HG02571 (cell line): ENCODE measurements at regions not wholly inside any gene's neighbourhood (a gene's known extent, or its start where the extent isn't known, plus 50 kb on each side); places are given as distances from the start of the nearest gene placed in this dataset.
"Not testable (repeated sequence)": the region's sequence is repeated elsewhere in the genome, so short reads cannot be mapped to it uniquely, and the experiment has no call there.

ENCODE experiments used
- ATAC-seq: cut with Tn5 transposase; IDR thresholded peaks from one replicate; pipeline ENCODE4 v1.9.1; 2021; ENCODE audit warnings: mild to moderate bottlenecking, moderate library complexity; ENCODE audit not compliant: unreplicated experiment

DNA sequence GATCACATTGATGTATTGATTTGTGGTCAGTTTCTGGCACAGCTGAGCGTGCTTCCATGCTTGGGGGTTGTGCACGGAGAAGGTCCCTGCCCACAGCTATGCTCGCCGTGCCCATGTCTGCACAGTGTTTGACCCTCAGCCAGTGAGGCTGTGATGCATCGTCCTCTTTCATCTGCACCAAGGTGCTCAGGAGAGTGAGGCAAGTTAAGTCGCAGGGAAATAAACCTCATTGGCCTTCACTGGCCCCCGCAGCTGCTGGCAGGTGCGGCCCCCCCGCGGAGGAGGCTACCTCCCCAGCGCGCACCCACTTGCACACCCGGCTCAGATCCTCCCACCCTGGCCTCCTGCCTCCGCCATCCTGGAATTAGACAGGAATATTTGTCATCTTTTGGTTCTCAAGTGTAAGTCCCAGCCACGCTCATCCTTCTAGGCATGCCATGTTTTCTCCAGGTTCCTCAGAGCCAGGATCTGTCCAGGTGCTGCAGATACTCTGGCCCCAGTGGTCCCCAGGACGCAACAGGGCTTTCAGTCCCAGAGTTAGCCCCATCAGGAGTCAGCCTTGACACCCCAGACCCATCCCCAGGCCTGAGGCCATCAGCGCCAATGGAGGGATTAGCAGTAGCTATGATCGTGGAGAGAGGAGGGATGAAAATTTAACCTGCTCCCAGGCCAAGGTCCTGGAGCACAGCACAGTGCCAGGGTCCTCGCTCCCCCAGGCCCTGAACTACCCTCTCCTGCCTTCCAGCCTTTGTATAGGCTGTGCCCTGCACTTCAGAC lies 93.7 kb downstream of the OAT start:
- no peak for ATAC-seq

DNA sequence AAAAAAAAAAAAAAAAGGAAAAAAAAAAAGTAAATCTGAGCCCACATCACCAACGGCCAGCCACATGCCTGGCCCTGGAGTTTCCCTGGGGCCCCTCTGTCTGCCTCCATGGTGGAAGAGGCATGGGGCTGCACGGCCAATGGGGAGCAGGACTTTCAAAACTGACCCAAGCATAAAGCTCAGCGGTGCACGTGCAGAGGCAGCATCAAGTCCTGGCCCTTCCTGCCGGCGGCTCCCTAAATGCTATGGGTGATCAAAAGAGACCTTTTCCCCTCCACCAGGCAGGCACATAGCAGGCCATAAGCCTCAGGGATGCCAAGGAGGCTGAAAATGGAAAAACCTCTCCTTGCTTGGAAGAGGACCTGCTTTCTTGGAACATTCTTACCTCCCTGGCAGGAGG lies 94.3 kb downstream of the OAT start:
- ATAC-seq: no peak

DNA sequence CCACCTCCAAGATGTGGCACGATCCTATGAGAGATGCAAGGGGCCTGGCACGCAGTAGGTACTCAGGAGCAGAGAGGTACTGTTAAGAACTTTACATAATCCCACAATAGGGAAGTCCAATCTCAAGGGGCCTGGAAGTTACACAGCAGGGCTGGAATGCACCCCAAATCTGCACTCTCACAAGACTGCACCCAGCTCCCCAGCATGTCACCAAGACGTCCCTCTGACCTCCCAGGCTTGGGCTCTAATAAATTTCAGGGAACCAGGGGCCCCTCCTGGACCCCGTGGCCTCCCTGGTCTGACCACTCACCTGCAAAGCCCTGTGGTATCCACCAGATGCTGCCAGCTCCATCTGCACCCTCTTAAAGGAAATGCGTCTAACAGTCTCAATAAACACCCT lies 94.9 kb downstream of the OAT start:
- no peak for ATAC-seq

DNA sequence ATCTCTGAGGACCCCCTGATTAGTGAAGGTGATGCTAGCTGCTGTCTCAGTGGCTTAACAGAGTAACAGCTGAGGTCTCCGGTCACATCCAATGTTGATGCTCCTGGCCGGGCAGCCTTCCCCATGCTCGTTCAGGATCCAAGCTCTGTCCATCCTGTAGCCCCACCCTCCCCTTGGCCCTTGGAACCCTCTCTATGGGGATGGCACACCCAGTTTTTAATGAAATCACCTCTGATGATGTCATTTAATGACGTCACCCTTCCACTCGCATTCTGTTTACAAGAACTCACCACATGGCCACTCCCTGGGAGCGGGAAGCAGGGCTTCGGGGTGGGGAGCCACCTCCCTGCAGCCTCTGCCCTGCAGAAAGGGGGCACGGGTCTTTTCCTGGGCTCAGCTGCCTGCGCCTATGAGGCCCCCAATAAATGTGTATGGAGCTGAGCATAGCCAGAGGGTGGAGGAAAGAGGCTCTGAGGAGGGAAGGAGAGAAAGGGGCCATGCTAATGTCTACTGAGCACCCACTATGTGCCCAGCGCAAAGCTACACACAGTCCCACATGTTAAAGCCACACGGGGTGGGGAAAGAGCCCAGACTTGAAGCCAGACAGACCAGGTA lies 95.5 kb downstream of the OAT start:
- ATAC-seq: no peak

DNA sequence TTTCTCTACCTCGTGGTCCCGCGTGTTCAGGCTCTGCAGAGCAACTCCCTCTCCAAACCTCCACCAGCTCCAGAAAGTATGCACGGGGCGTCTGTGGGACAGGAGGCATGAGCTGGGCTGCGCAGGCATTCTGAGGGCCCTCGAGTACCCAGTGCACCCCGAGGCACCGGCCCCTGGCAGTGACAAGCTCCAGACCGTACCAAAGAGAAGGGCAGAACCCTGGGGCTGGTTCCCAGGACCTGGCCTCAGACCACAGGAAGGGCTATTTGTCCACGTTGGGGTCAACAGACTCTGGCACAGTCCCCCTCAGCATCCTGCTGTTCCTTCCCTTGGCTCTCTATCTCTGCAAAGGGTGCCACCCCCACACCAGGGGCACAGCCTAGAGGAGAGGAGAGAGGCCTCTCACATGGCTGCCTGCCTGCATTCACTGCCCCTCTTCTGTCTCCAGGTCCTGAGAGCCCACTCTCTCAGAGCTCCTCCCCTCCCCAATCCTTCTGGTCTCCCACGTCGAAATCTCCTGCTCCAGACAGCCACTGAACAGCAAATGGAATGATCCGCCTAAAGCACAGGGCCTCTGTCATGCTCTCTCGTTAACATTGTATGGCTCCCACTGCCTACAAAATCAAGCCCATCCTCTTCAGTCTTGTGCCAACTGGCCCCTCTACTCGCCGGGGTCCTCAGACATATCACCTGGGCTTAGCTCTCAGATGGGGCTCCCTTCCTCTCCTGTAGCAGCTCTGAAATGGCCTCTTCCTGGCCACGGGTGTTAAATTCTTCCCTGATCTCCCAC lies 96.3 kb downstream of the OAT start:
- no peak for ATAC-seq

DNA sequence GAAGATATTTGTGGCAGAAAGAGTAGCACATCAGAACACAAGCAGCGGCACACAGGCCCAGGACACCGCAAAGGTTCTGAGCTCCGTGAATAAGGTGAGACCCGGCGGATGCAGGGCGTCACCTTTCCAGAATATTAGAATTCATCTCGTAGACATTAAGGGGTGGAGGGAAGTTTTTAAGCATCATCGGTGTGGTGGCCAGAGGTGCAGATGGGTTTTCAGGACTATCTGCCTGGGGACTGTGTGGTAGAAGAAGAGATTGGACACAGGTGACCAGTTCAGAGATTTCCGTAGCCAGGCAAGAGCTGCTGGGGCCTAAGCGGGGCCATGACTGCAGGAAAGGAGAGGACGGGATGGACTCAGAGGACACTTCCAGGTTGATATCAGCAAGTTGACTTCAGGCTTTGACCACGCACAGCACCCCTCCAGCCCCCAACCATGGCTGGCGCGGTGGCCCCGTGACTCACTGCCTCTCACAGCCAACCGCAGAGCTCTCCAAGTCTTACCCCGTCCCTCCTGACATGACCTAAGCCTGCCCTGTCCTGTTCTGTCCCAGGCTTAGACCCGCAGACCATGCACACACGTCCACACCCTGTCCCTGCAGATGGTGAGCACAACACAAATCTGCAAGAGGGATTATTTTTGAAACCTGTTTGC lies 97.2 kb downstream of the OAT start:
- ATAC-seq: no peak

DNA sequence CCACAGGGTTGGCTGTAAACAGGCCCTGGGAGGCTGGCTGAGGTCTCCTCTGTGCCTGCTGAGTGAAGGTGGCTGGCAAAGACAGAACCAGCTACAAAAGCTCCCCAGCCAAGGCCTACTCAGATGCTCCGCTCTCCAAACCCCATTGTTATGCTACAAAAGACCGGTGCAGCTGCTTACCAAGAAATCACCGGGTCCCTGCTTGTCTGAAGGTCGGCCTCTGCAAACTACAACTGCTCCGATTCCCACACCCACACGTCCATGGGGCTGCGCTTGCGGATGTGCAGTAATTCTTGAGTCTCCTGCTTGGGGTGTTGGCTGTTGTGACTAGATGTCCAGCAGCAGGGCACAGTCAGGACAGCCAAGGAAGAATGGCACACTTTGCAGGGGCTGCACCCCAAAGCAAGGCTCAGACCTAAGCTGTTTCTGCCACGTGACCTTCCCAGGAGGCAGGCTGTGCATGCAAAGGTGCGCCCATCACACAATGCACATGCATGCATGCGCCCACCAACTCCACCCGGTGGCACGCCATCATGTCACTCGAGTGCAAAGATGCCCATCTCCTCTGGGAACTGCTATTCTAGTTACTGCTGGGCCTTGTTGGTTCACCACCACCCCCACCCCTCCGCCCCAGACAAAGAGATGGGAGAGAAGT lies 97.8 kb downstream of the OAT start:
- no peak for ATAC-seq

DNA sequence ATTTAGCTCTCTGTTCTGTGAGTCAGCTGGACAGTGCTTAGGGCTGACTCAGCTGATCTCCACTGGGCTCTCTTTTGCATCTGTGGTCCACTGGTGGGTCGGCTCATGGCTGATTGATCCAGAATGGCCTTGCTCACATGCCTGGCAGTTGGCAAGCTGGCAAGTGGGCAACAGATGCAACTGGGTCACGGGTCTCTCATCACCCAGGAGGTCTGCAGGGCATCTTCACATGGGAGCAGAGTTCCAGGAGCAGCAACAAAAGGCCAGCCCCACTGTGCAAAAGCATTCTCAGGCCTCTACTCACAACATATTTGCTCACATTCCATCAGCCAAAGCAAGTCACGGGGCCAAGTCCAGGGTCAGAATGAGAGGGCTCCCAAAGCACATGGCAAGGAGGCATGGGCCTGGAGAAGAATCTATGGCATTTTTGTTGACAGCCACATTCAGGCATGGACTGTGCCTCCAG lies 98.8 kb downstream of the OAT start:
- ATAC-seq: no peak

DNA sequence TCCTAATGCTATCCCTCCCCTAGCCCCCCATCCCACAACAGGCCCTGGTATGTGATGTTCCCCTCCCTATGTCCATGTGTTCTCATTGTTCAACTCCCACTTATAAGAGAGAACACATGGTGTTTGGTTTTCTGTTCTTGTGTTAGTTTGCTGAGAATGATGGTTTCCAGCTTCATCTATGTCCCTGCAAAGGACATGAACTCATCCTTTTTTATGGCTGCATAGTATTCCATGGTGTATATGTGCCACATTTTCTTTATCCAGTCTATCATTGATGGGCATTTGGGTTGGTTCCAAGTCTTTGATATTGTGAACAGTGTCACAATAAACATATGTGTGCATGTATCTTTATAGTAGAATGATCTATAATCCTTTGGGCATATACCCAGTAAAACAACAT lies 99.2 kb downstream of the OAT start:
- not testable (repeated sequence) for ATAC-seq

DNA sequence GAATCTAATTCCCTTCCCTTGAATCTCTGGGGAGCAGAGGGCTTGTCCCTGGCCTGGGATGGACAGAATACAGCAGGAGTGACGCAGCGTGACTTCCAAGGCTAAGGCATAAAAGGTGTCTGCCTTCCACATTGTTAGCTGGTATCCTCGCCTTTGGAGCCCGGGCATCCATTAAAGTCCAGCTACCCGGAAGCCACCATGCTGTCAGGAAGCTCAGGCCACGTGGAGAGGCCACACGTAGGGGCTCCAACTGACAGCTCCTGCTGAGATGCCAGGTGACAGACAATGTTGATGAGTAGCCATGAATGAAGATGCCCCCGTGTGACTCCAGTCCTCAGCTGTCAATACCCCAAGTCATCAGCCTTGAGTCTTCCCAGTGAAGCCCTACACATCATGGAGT lies 99.9 kb downstream of the OAT start:
- ATAC-seq: no peak

DNA sequence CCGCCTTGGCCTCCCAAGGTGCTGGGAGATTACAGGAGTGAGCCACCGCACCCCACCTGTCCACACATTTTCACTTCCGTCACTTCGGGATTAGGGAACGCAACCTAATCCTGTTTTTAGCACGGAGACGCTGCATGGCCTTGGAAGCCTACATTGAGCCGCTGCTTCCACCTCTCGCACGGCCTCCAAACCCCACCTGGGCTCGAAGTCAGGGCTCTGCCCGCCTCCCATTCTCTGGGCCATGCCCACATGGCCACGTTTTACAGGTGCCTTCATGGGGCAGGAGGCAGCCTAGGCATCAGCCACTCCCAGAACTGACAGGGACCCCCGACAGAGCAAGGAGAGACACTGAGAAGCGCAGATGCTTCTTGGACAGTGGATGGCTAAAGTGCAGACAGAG lies 100.6 kb downstream of the OAT start:
- ATAC-seq: no peak

DNA sequence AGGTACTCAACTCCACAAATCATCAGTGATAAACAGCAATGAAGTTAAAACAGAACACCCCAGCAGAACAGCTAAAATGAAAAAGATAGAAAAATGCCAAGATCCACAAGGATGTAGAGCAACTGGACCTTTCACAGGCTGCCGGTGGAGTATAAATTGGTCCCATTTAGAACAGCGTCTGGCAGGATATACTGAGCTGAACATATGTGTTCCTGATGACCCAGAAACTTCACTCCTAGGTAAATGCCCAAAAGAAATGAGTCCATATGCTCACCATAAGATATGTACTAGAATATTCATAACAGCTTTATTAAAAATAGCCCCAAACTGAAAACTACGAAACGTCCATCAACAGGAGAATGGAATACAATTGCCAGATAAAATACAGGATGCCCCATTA lies 102.4 kb downstream of the OAT start:
- no peak for ATAC-seq

DNA sequence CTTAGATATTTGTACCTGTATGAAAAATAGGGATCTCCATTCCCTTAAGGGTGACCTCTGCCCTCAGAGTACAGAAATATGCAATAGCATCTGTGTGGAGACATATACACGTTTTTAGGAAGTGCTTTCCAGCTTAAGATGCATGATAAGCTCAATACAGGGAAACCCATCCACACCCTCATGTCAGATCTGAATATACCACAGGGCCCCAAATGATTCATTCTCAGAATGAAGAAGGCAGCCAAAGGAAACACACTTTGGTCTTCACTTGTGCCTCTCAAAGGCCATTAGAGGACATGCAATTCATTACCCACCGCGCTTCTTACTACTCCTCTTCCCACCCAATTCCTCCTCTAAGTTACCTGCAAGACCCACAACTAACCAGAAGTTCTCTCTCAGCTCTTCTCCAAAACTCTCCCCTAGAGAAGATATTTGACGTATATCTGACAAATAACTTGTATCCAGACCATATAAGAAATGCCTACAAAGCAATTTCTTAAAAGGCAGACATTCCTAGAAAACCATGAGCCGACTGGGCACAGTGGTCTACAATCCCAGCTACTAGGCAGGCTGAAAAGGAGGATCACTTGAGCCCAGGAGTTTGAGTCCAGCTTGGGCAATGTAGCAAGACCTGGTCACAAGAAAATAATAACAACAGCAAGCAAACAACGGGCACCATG lies 103.0 kb downstream of the OAT start:
- no peak for ATAC-seq

DNA sequence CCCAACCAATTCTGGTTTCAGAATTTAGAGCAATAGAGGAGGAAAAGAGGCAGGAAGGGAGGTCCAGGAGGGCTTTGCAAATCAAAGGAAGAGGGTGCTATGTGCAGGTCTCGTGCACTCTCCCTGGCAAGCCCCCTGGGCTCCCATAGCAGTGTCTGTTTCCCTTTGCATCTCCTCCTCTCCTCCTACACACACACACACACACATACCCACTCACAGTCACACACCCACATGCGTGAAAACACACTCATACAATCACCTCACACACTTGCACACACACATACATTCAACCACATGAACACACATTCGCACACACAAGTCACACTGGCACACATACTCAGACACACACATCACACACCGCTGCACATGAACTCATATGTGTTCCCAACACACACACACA lies 105.3 kb downstream of the OAT start:
- ATAC-seq: no peak

DNA sequence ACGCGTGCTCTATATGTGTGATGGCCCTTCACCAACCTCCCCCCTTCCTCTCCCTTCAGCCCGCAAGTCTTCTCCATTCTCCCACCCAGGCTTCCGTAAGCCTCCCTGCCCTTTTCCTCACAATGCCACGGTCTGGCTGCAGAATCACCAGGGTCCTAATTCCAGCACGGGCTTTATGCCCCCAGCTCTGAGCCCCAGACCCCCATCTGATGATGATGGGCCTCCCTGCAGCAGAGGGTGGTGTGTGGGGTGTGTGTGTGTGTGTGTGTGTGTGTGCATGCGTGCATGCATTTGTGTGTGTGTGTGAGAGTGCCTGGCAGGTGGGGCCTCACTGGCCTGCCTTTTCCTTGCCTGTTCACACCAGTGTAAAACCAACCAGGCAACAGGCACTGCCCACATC lies 109.9 kb downstream of the OAT start:
- no peak for ATAC-seq

DNA sequence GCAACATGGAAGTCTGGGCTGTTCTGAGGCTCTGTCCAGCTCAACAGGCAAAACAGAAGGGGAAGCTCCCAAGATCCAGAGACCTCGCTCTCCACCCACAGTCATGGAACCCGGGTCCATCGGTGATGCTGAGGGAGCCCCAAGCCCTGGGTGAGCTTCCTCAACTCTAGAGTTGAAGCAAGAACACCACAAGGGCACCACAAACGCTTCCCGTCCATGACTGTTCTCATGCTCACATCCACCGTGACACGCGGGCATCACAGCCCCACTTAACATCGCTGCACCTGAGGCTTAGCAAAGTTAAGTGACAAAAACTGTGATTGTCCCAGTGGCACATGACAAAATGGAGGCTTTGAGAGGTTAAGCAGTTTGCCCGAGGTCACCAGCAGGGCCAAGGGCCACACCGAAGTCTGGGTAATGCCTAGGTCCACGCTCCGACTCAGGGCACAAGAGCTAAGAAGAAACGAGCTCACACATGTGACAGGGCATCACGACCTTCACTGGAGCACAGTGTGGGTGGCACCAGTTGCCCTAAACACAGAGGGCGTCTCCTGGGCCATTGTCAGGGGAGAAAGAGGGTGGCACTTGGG lies 110.6 kb downstream of the OAT start:
- ATAC-seq: no peak

DNA sequence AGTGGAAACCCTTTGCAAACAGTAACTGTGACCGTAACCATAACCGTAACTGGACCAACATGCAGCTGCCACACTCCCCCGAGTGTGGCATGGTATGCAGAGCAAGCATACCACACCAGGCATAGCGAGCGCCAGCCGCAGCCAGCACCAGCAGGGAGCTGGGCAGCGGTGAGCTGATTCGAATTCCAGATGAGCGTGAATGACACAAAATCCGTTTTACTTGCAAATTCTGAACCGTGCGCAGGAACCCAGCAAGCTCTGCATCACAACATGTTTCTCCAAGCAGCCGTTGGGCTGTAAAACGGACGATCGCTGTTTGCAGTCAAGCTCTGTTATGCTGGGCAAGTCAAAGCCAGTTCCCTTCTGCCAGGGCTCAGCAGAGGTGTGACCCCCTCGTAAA lies 111.1 kb downstream of the OAT start:
- ATAC-seq: no peak

DNA sequence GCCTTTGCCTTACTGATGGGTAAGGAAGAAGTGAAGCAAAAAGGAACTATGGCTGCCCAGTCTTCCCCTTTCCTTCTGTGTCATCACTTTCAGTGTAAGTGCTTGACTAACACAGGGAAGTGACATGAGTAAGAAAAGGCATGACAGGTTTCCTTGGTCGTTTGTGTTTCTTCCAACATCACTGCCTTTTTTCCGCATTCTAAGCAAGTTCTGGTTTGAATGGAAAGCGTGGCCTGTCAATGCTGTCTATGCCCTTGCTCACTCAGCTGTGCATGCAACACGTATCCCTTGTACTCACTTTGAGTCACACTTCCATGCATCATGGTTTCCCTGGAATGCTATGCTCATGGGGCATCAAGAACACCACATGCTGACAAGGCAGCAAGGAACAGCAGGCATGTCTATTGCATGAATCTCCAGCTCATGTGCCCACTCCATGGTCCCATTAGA lies 111.8 kb downstream of the OAT start:
- ATAC-seq: no peak

DNA sequence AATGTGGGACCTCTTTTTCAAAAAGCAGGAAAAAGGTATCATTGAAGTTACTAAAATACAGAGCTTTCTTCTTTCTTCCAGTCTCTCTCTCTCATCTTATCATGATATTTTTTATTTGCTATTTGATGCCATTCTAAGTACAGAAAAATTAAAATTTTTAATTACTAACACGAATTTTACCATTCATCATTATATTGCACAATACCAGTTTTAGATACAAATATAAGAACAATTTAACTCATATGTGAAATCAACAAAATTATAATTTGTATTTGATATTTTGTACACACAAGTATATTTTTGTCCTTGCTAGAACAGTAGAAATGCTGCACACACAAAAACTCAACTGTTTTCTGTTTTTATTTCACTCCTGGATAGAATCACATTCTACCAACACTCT lies 112.2 kb downstream of the OAT start:
- no peak for ATAC-seq

DNA sequence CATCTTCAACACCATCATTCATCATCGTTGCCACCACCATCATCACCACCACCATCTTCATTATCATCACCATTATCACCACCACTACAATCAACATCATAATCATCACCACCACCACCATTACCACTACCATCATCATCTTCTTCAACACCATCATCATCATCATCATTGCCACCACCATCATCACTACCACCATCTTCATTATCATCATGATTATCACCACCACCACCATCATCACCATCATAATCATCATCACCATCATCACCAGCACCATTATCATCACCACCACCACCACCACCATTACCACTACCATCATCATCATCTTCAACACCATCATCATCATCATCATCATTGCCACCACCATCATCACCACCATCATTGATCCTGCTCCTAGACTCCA lies 112.7 kb downstream of the OAT start:
- ATAC-seq: no peak
